ENCODE measurements at regions not wholly inside any gene's neighbourhood (a gene's known extent, or its start where the extent isn't known, plus 50 kb on each side); places are given as distances from the start of the nearest gene placed in this dataset.

DNA sequence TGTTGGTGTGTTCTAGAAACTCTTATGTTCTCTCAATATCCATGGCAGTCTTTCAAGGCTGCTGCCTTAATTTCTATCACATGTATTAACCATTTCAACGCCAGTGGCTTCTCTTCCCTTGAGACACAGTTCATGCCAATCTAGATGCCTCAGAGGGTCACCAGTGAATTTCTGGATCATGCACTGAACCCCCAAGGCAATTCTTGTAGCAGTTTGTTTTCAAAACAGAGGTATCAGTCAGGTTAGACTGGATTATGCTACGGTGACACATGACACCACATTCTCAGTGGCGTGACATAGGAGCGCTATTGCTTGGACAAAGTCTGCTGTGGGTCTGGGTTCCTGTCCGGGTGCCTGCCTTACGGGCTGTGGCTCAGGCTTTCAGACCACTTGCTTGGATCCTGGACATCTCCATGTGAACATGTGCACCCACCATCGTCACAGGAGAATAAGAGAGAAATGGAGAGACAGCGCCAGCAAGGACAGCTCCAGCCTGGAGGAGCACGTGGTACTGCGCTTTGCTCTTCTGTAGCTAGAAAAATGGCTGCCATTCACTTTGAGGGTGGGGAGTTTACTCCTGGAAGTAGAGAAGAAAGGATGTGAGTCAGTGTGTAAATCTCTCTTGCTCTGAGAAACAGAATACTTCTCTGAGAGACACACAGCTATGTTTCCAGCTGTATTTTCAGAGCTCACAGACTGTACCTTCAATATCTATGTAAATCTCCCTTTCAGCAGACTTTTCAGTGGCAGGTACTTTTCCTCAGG lies 329.3 kb upstream of the ADCY2 start:
- Histone ChIP-seq H3K27me3 (ENCODE audit: control insufficient read depth, insufficient read depth, low read length) (no peaks in the 10 kb centered on the region), H3K4me3 (ENCODE audit: low read length) (no peak overlapping the region), H3K4me1 (ENCODE audit: control insufficient read depth, insufficient read depth, low read length) (no peaks in the 10 kb centered on the region), H3K27ac (ENCODE audit: low read depth, low read length) (no peak overlapping the region), H3K36me3 (ENCODE audit: control insufficient read depth, insufficient read depth, low read length) (no peaks in the 10 kb centered on the region), H3K9ac (ENCODE audit: low read length) (no peak overlapping the region)

DNA sequence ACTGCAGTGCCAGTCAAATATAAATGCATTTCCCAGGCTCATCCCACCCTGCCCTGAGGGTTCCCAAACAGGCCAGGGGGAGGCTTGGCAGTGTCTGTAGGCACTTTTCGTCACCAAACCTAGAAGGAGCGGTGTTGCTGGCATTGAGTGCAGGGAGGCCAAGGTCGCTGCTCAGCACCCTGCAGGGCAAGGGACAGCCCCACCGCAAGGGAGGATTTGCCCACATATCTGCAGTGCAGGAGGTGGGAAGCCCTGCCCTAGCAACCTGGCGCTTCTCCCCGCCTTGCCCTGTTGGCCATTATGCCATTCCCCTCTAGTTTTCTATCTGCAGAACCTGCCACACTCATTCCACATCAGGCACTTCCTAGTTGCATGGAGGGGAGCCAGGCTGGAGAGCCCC lies 327.8 kb upstream of the ADCY2 start:
- Histone ChIP-seq H3K36me3 (ENCODE audit: control insufficient read depth, insufficient read depth, low read length) (no peaks in the 10 kb centered on the region), H3K27ac (ENCODE audit: low read depth, low read length) (no peak overlapping the region), H3K4me3 (ENCODE audit: low read length) (no peak overlapping the region), H3K9ac (ENCODE audit: low read length) (no peak overlapping the region), H3K27me3 (ENCODE audit: control insufficient read depth, insufficient read depth, low read length) (no peaks in the 10 kb centered on the region), H3K4me1 (ENCODE audit: control insufficient read depth, insufficient read depth, low read length) (no peaks in the 10 kb centered on the region)

- no peaks in the 10 kb centered on the region for H3K27me3 ChIP-seq (ENCODE audit: control insufficient read depth, insufficient read depth, low read length)
- H3K36me3 ChIP-seq (ENCODE audit: control insufficient read depth, insufficient read depth, low read length), result no peaks in the 10 kb centered on the region
- H3K9ac ChIP-seq (ENCODE audit: low read length), result no peak overlapping the region
- no peak overlapping the region for H3K27ac ChIP-seq (ENCODE audit: low read depth, low read length)
- no peaks in the 10 kb centered on the region for H3K4me1 ChIP-seq (ENCODE audit: control insufficient read depth, insufficient read depth, low read length)
- H3K4me3 ChIP-seq (ENCODE audit: low read length), result no peak overlapping the region
These were observed 327.0 kb upstream of the ADCY2 start for GRCh38 chr5:7068899-7069298.

- Histone ChIP-seq H3K4me3 (ENCODE audit: low read length) (no peak overlapping the region), H3K27ac (ENCODE audit: low read depth, low read length) (no peak overlapping the region), H3K36me3 (ENCODE audit: control insufficient read depth, insufficient read depth, low read length) (no peaks in the 10 kb centered on the region), H3K9ac (ENCODE audit: low read length) (no peak overlapping the region), H3K4me1 (ENCODE audit: control insufficient read depth, insufficient read depth, low read length) (no peaks in the 10 kb centered on the region), H3K27me3 (ENCODE audit: control insufficient read depth, insufficient read depth, low read length) (no peaks in the 10 kb centered on the region)
These were observed 323.8 kb upstream of the ADCY2 start for GRCh38 chr5:7072188-7072587.

- no peak overlapping the region for H3K9ac ChIP-seq (ENCODE audit: low read length)
- no peaks in the 10 kb centered on the region for H3K27me3 ChIP-seq (ENCODE audit: control insufficient read depth, insufficient read depth, low read length)
- H3K27ac ChIP-seq (ENCODE audit: low read depth, low read length), result no peak overlapping the region
- H3K4me3 ChIP-seq (ENCODE audit: low read length), result no peak overlapping the region
- no peaks in the 10 kb centered on the region for H3K36me3 ChIP-seq (ENCODE audit: control insufficient read depth, insufficient read depth, low read length)
- no peaks in the 10 kb centered on the region for H3K4me1 ChIP-seq (ENCODE audit: control insufficient read depth, insufficient read depth, low read length)
These were observed 322.3 kb upstream of the ADCY2 start for GRCh38 chr5:7073666-7074065.

DNA sequence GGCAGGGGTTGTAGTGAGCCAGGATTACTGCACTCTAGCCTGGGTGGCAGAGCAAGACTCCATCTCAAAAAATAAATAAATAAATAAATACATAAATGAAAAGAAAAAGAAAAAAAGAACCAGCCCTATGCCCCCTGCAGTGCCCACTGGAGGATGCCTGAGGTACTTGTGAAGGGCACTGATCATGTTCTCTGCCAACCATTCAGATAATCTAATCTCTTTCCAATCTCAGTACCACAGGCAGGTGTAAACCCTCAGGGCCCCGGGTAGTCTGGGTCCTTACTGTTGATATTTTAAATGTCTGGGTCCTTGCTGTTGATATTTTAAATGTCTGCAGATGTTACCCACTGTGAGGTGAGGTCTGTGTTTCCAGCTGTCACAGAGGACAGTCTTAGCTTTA lies 321.8 kb upstream of the ADCY2 start:
- H3K27ac ChIP-seq (ENCODE audit: low read depth, low read length), result no peak overlapping the region
- no peaks in the 10 kb centered on the region for H3K4me1 ChIP-seq (ENCODE audit: control insufficient read depth, insufficient read depth, low read length)
- no peak overlapping the region for H3K9ac ChIP-seq (ENCODE audit: low read length)
- no peaks in the 10 kb centered on the region for H3K36me3 ChIP-seq (ENCODE audit: control insufficient read depth, insufficient read depth, low read length)
- no peak overlapping the region for H3K4me3 ChIP-seq (ENCODE audit: low read length)
- no peaks in the 10 kb centered on the region for H3K27me3 ChIP-seq (ENCODE audit: control insufficient read depth, insufficient read depth, low read length)

GRCh38 chr5:7075470-7075869 lies 320.5 kb upstream of the ADCY2 start:
- no peak overlapping the region for H3K9ac ChIP-seq (ENCODE audit: low read length)
- no peak overlapping the region for H3K4me3 ChIP-seq (ENCODE audit: low read length)
- H3K27me3 ChIP-seq (ENCODE audit: control insufficient read depth, insufficient read depth, low read length), result no peaks in the 10 kb centered on the region
- H3K4me1 ChIP-seq (ENCODE audit: control insufficient read depth, insufficient read depth, low read length), result no peaks in the 10 kb centered on the region
- no peak overlapping the region for H3K27ac ChIP-seq (ENCODE audit: low read depth, low read length)
- no peaks in the 10 kb centered on the region for H3K36me3 ChIP-seq (ENCODE audit: control insufficient read depth, insufficient read depth, low read length)

- Histone ChIP-seq H3K4me3 (ENCODE audit: low read length) (no peak overlapping the region), H3K27me3 (ENCODE audit: control insufficient read depth, insufficient read depth, low read length) (no peaks in the 10 kb centered on the region), H3K27ac (ENCODE audit: low read depth, low read length) (no peak overlapping the region), H3K9ac (ENCODE audit: low read length) (no peak overlapping the region), H3K4me1 (ENCODE audit: control insufficient read depth, insufficient read depth, low read length) (no peaks in the 10 kb centered on the region), H3K36me3 (ENCODE audit: control insufficient read depth, insufficient read depth, low read length) (no peaks in the 10 kb centered on the region)
These were observed 317.8 kb upstream of the ADCY2 start for GRCh38 chr5:7078101-7078500.

- Histone ChIP-seq H3K36me3 (ENCODE audit: control insufficient read depth, insufficient read depth, low read length) (no peaks in the 10 kb centered on the region), H3K4me3 (ENCODE audit: low read length) (no peak overlapping the region), H3K9ac (ENCODE audit: low read length) (no peak overlapping the region), H3K27me3 (ENCODE audit: control insufficient read depth, insufficient read depth, low read length) (no peaks in the 10 kb centered on the region), H3K4me1 (ENCODE audit: control insufficient read depth, insufficient read depth, low read length) (no peaks in the 10 kb centered on the region), H3K27ac (ENCODE audit: low read depth, low read length) (no peak overlapping the region)
These were observed 317.0 kb upstream of the ADCY2 start for GRCh38 chr5:7078901-7079300.

GRCh38 chr5:7080501-7080900 lies 315.4 kb upstream of the ADCY2 start:
- Histone ChIP-seq H3K36me3 (ENCODE audit: control insufficient read depth, insufficient read depth, low read length) (no peaks in the 10 kb centered on the region), H3K4me3 (ENCODE audit: low read length) (no peak overlapping the region), H3K27ac (ENCODE audit: low read depth, low read length) (no peak overlapping the region), H3K4me1 (ENCODE audit: control insufficient read depth, insufficient read depth, low read length) (no peaks in the 10 kb centered on the region), H3K9ac (ENCODE audit: low read length) (no peak overlapping the region), H3K27me3 (ENCODE audit: control insufficient read depth, insufficient read depth, low read length) (no peaks in the 10 kb centered on the region)

DNA sequence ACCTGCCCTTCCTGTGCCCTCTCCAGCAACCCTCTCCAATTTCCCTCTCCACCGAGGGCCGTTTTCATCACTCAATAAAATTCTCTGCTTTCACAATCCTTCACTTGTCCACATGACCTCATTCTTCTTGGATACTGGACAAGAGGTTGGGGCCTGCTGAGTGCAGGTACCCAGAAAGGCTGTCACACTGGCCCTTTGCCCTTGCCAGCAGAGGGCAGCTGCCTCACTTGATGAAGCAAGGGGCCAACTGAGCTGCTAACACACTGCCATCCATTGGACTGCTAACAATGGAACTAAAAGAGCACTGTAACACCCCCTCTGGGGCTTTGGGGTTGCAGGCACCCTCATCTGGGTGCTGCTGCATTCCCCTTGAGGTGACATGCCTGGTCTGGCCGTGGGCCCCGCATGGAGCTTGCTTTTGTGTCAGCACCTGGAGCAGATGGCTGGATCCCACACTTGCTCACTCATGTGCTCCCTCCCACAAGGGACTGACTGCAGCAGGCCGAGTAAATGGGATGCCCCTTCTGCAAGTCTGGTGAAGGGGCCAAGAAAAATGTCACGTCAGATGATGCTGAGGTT lies 308.1 kb upstream of the ADCY2 start:
- no peak overlapping the region for H3K9ac ChIP-seq (ENCODE audit: low read length)
- no peak overlapping the region for H3K27ac ChIP-seq (ENCODE audit: low read depth, low read length)
- H3K4me3 ChIP-seq (ENCODE audit: low read length), result no peak overlapping the region
- no peaks in the 10 kb centered on the region for H3K36me3 ChIP-seq (ENCODE audit: control insufficient read depth, insufficient read depth, low read length)
- H3K27me3 ChIP-seq (ENCODE audit: control insufficient read depth, insufficient read depth, low read length), result no peaks in the 10 kb centered on the region
- no peaks in the 10 kb centered on the region for H3K4me1 ChIP-seq (ENCODE audit: control insufficient read depth, insufficient read depth, low read length)

DNA sequence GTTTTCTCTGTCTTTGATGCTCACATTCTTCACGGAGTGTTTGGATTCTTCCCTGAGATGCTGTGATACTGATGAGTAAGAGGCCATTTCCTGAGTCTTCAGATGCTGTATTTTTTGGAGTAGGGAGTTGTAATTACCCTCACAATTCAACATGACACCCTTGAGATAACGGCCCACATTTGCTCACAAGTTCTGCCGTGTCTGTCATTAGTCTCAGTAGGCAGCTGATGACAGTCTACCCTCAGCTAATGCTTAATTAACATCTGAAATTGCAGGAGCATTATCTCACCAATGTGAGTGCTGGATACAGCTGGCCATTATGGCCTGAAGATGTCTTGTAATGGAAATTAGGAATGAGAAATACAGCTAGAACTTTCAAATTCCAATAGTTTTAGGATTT lies 307.1 kb upstream of the ADCY2 start:
- H3K4me1 ChIP-seq (ENCODE audit: control insufficient read depth, insufficient read depth, low read length), result no peaks in the 10 kb centered on the region
- no peaks in the 10 kb centered on the region for H3K27me3 ChIP-seq (ENCODE audit: control insufficient read depth, insufficient read depth, low read length)
- no peak overlapping the region for H3K27ac ChIP-seq (ENCODE audit: low read depth, low read length)
- no peak overlapping the region for H3K9ac ChIP-seq (ENCODE audit: low read length)
- no peaks in the 10 kb centered on the region for H3K36me3 ChIP-seq (ENCODE audit: control insufficient read depth, insufficient read depth, low read length)
- H3K4me3 ChIP-seq (ENCODE audit: low read length), result no peak overlapping the region

- Histone ChIP-seq H3K27me3 (ENCODE audit: control insufficient read depth, insufficient read depth, low read length) (no peaks in the 10 kb centered on the region), H3K36me3 (ENCODE audit: control insufficient read depth, insufficient read depth, low read length) (no peaks in the 10 kb centered on the region), H3K9ac (ENCODE audit: low read length) (no peak overlapping the region), H3K4me1 (ENCODE audit: control insufficient read depth, insufficient read depth, low read length) (no peaks in the 10 kb centered on the region), H3K4me3 (ENCODE audit: low read length) (no peak overlapping the region), H3K27ac (ENCODE audit: low read depth, low read length) (no peak overlapping the region)
These were observed 301.3 kb upstream of the ADCY2 start for GRCh38 chr5:7094626-7095025.

Data from rectal smooth muscle tissue (tissue), 1 donor.